Mucosa of gallbladder (tissue), 1 donor: ENCODE measurements at regions not wholly inside any gene's neighbourhood (a gene's known extent, or its start where the extent isn't known, plus 50 kb on each side); places are given as distances from the start of the nearest gene placed in this dataset.
"Not testable (repeated sequence)": the region's sequence is repeated elsewhere in the genome, so short reads cannot be mapped to it uniquely, and the experiment has no call there.

Experiments
- DNase-seq: peaks from one replicate; pipeline ENCODE4 v3.0.0-alpha.2; 2020; ENCODE audit warnings: low spot score
- donor health status: DM: no; HTN: no; CAD: no.

DNA sequence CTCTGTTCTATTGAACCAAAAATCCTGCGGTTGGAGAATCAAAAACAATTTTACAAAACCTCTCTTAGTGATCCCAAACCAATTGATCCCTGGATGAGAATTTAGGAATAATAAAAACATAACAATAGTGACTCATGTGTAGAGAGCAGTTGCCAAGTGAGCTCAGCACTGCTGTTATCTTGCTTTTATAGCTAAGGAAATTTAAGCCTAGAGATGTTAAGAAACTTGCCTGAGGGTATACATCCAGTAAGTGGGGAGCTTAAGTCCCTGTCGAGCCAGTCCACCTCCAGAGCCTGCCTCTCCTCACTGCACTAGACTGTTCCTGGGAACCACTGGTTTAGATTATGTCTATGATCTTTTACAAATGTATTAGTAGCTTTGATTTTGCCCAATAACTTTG lies 358.4 kb upstream of the LMCD1 start:
- DNase-seq = no peak

DNA sequence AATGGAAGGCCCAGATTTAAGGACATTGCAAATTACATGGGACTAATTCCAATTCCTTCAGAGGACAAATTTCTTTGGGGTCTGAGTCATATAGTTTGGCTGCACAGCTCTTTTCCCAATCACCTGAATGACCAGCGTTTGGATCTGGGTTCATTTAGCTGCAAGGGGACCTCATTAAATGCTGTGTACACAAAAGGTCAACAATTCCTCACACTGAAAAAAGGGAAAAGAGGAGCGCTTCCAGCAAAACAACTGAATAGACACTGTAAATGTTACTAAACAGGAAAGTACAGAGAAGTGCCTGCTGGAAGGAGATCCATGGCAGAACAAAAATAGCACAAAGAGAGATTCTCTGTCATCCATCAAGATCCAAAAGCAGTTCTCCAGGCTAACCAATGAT lies 356.0 kb upstream of the LMCD1 start:
- no peak for DNase-seq

DNA sequence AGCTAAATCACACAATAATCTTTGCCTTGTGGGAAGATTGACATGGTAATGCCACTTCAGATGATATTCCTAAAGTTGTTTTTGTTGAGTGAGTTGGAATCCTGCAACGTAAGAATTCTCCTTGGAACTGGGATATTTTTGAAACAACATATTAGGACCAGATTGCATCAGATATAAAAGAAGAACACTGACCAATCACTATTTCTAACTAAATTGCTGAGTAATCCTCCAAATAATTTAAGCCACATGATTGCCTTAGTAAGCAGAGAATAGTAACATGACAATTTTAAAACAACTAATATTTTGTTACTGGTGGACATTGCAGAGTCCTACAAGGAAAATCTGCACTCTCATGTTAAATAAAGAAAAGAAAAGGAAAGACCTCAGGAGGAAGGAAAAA lies 353.9 kb upstream of the LMCD1 start:
- no peak for DNase-seq

GRCh38 chr3:8152821-8153418 lies 348.7 kb upstream of the LMCD1 start:
- DNase-seq = no peak

GRCh38 chr3:8153800-8154199 lies 347.8 kb upstream of the LMCD1 start:
- DNase-seq = no peak

GRCh38 chr3:8154617-8155016 lies 347.0 kb upstream of the LMCD1 start:
- no peak for DNase-seq

- DNase-seq = no peak
Measured at GRCh38 chr3:8156138-8156537, 345.5 kb upstream of the LMCD1 start.

DNA sequence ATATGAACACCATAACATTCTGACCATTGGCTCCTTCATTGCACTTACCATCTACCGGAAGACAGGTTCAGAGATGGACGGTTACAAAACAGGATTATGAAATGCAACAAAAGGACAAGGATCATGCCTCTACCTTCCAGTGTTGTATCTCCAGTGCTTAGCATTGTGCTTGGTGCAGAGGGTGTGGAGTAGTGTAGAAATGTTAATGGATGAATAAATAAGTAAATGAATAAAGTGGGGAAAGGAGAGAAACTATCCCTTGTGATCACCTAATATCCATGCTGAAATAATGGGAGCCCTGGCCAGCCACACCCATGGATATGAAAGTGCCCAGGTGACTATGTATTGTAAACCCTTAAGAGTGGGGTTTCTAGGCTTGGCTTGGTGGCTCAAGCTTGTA lies 344.8 kb upstream of the LMCD1 start:
- DNase-seq = no peak

DNA sequence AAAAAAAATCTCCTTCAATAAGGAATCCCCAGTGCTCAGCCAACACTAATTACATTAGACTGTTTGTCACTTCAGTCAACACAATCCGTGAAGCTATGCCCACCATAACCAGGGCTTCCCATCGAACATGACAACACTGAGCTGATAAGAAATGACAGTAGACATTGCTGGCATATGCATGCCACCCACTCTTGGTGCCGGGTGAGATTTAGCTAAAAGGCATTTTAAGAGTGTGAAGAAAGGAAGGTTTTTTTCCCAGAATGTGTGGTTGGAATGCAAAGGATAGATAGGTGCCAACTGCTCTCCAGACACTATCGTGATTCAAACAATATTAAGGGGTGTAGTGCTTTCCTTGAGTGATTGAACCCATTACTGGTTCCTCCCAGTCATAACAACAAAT lies 344.0 kb upstream of the LMCD1 start:
- DNase-seq = no peak

GRCh38 chr3:8164145-8164544 lies 337.5 kb upstream of the LMCD1 start:
- DNase-seq = no peak

GRCh38 chr3:8166014-8166413 lies 335.6 kb upstream of the LMCD1 start:
- DNase-seq = no peak

- DNase-seq = no peak
Measured at GRCh38 chr3:8170971-8171508, 330.6 kb upstream of the LMCD1 start.

- DNase-seq = no peak
Measured at GRCh38 chr3:8173892-8174291, 327.7 kb upstream of the LMCD1 start.

DNA sequence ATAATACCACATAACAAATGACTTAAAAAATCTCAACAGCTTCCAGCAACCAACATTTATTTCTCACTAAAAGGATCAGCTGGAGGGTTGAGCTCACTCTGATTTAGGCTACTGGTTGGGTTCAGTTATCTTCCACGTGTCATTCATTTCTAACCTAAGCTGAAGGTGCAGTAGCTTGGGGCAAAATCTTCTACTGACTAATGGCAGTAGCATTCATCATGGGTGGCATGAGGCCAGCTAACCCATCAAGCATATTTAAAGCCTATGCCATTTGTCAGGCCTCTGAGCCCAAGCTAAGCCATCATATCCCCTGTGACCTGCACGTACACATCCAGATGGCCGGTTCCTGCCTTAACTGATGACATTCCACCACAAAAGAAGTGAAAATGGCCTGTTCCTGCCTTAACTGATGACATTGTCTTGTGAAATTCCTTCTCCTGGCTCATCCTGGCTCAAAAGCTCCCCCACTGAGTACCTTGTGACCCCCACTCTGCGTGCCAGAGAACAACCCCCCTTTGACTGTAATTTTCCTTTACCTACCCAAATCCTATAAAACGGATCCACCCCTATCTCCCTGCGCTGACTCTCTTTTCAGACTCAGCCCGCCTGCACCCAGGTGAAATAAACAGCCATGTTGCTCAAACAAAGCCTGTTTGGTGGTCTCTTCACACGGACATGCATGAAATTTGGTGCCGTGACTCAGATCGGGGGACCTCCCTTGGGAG lies 324.7 kb upstream of the LMCD1 start:
- not testable (repeated sequence) for DNase-seq

DNA sequence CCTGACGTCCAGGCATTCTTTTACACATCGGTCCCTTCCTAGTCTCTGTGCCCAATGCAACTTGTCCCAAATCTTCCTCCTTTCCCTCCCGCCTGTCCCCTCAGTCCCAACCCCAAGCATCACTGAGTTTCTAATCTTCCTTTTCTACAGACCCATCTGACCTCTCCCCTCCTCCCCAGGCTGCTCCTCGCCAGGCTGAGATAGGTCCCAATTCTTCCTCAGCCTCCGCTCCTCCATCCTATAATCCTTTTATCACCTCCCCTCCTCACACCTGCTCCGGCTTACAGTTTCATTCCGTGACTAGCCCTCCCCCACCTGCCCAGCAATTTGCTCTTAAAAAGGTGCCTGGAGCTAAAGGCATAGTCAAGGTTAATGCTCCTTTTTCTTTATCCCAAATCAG lies 323.1 kb upstream of the LMCD1 start:
- DNase-seq = not testable (repeated sequence)

DNA sequence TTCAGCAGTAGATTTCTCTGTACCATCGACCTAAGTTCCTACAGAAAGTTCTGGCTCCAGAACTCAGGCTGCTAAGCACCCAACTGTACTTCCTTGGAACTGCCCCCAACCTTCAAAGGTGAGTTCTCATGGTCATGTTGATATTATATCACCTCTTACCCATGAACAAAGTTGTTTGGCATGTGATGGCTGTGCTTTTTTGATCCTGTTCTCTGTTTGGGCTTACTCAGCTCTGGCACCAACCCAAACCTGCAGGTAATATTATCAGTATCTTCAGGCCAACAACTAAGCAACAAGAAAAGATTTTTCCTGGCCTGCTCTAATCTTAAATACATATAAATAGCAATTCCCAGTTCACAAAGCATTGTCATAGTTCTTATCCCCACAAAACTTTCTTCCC lies 318.7 kb upstream of the LMCD1 start:
- no peak for DNase-seq

GRCh38 chr3:8183627-8184026 lies 318.0 kb upstream of the LMCD1 start:
- DNase-seq = no peak

DNA sequence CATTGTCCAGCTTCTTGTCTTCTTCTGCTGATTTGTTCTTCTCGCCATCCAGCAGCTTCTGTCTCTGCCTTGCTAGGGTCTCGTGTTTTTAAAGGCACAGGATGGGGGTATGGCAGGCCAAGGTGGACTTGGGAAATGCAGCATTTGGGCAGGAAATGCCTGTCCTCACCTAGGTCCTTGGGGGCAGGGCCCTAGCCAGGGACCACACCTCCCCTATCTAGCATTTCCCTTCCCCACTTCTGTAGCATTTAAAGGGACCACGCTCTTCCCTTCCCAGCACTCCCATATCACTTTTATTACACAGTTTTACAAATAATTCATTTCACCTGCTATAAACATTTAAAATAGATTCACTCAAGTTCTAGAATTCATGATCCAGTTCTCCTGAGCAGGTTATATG lies 315.4 kb upstream of the LMCD1 start:
- no peak for DNase-seq

- no peak for DNase-seq
Measured at GRCh38 chr3:8187996-8188395, 313.6 kb upstream of the LMCD1 start.

DNA sequence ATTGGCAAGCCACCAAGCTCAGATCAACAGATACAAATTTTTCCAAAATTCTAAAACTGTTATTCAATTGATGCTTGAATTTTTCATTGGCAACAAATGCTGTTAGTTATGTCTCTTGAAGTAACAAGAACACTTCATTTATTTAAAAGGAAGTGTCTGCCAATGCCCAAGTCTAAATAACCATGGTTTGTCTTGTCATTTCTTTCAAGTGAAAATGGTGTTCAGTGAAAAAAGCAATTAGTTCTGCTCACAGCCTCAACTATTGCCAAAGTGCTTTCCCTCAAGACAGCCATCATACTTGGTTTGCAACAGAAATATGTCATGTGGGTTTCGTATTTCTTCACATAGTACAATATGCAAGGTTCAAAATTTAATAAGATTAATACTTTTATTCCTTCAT lies 312.6 kb upstream of the LMCD1 start:
- no peak for DNase-seq

- DNase-seq = no peak
Measured at GRCh38 chr3:8191406-8191805, 310.2 kb upstream of the LMCD1 start.

GRCh38 chr3:8197384-8197783 lies 304.2 kb upstream of the LMCD1 start:
- DNase-seq = no peak

DNA sequence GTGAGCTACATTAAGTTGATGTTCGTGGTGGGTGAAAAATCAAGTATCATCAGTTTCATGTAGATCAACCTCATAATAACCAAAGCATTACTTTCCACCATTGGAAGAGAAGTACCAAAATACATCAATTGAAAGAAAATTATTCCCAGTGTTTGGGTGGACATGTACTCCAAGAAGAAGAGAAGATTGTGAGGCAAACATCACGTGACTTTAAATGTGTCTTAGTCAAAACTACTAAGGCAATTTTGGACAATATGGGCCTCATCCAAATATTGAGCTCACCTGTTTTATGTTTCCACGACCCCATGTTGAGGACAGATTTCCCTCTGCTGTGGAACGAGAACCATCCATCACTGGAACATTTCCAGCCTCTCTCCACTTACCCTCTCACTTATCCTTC lies 303.0 kb upstream of the LMCD1 start:
- DNase-seq = no peak

DNA sequence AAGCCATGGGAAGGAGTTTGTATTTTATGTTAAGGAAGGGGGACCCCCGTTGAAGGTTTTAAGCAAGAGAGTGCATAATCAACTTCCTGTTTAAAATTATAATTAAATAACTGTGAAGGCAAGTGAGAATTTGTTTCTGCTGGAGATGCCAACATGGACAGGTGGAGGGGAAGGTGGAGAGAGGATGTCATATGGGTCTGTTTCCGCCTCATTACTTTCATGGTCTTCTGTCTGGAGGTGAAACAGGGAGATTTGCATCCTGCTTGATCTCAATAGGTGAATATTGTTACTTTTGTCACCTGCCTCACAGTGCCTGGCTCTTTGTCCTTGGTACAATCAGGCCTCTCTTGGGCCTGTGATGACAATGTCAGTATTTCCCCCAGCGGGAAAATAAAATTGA lies 300.6 kb upstream of the LMCD1 start:
- no peak for DNase-seq
